ENCODE measurements at regions not wholly inside any gene's neighbourhood (a gene's known extent, or its start where the extent isn't known, plus 50 kb on each side); places are given as distances from the start of the nearest gene placed in this dataset.

GRCh38 chr9:116057371-116057770, 96.2 kb upstream of the PAPPA start:
- Histone ChIP-seq H3K9ac (ENCODE audit: low read length) (no peak overlapping the region), H3K27me3 (replicated peaks; ENCODE audit: insufficient read depth, low read length) (no peaks in the 10 kb centered on the region), H3K4me3 (ENCODE audit: low read length) (no peak overlapping the region), H3K9me3 (replicated peaks; ENCODE audit: insufficient read depth, low read length) (no peaks in the 10 kb centered on the region; the same call in 1 of the 2 replicates), H3K79me2 (ENCODE audit: low read length) (no peaks in the 10 kb centered on the region), H3F3A (ENCODE audit: insufficient read depth, low read length) (no peaks in the 10 kb centered on the region), H2AFZ (ENCODE audit: low read length) (no peak overlapping the region), H3K27ac (ENCODE audit: low read length) (no peak overlapping the region), H3K9me2 (replicated peaks; ENCODE audit: insufficient read depth, low read length) (no peaks in the 10 kb centered on the region), H4K20me1 (ENCODE audit: insufficient read depth, low read length) (no peaks in the 10 kb centered on the region), H3K4me1 (ENCODE audit: low read length) (no peaks in the 10 kb centered on the region), H3K36me3 (replicated peaks; ENCODE audit: insufficient read depth, low read length) (no peaks in the 10 kb centered on the region), H3K4me2 (ENCODE audit: low read depth, low read length) (no peak overlapping the region)
- DNase-seq, result no peak
- TF ChIP-seq EZH2 (optimal IDR thresholded peaks at IDR 0.05; ENCODE audit: low read depth, low read length) (no peak), EZH2phosphoT487 (IDR thresholded peaks at IDR 0.05; ENCODE audit: low read length) (no peak), CTCF (IDR thresholded peaks at IDR 0.05; ENCODE audit: low read length) (no peak)

- Histone ChIP-seq H3K9ac (ENCODE audit: low read length) (no peak overlapping the region), H3K27me3 (replicated peaks; ENCODE audit: insufficient read depth, low read length) (no peaks in the 10 kb centered on the region), H3K9me3 (replicated peaks; ENCODE audit: insufficient read depth, low read length) (no peaks in the 10 kb centered on the region; the same call in 1 of the 2 replicates), H3K27ac (ENCODE audit: low read length) (no peak overlapping the region), H3K79me2 (ENCODE audit: low read length) (no peaks in the 10 kb centered on the region), H3F3A (ENCODE audit: insufficient read depth, low read length) (no peaks in the 10 kb centered on the region), H3K36me3 (replicated peaks; ENCODE audit: insufficient read depth, low read length) (no peaks in the 10 kb centered on the region), H3K4me3 (ENCODE audit: low read length) (no peak overlapping the region), H2AFZ (ENCODE audit: low read length) (no peak overlapping the region), H3K4me1 (ENCODE audit: low read length) (no peaks in the 10 kb centered on the region), H3K9me2 (replicated peaks; ENCODE audit: insufficient read depth, low read length) (no peaks in the 10 kb centered on the region), H4K20me1 (ENCODE audit: insufficient read depth, low read length) (no peaks in the 10 kb centered on the region), H3K4me2 (ENCODE audit: low read depth, low read length) (no peak overlapping the region)
- DNase-seq, result no peak
- TF ChIP-seq EZH2phosphoT487 (IDR thresholded peaks at IDR 0.05; ENCODE audit: low read length) (no peak), CTCF (IDR thresholded peaks at IDR 0.05; ENCODE audit: low read length) (no peak), EZH2 (optimal IDR thresholded peaks at IDR 0.05; ENCODE audit: low read depth, low read length) (no peak)
These were observed 95.2 kb upstream of the PAPPA start for GRCh38 chr9:116058421-116058820.

GRCh38 chr9:116059466-116059865, 94.1 kb upstream of the PAPPA start:
- H3K9me3 ChIP-seq (replicated peaks; ENCODE audit: insufficient read depth, low read length), result no peaks in the 10 kb centered on the region; the same call in 1 of the 2 replicates
- no peak for TF ChIP-seq EZH2phosphoT487 (IDR thresholded peaks at IDR 0.05; ENCODE audit: low read length)
- TF ChIP-seq CTCF (IDR thresholded peaks at IDR 0.05; ENCODE audit: low read length), result no peak
- TF ChIP-seq EZH2 (optimal IDR thresholded peaks at IDR 0.05; ENCODE audit: low read depth, low read length), result no peak
- no peak overlapping the region for H3K27ac ChIP-seq (ENCODE audit: low read length)
- H3F3A ChIP-seq (ENCODE audit: insufficient read depth, low read length), result no peaks in the 10 kb centered on the region
- H3K9me2 ChIP-seq (replicated peaks; ENCODE audit: insufficient read depth, low read length), result no peaks in the 10 kb centered on the region
- no peak overlapping the region for H2AFZ ChIP-seq (ENCODE audit: low read length)
- no peaks in the 10 kb centered on the region for H3K4me1 ChIP-seq (ENCODE audit: low read length)
- no peak for DNase-seq
- no peaks in the 10 kb centered on the region for H3K36me3 ChIP-seq (replicated peaks; ENCODE audit: insufficient read depth, low read length)
- H3K9ac ChIP-seq (ENCODE audit: low read length), result no peak overlapping the region
- no peaks in the 10 kb centered on the region for H3K27me3 ChIP-seq (replicated peaks; ENCODE audit: insufficient read depth, low read length)
- H3K79me2 ChIP-seq (ENCODE audit: low read length), result no peaks in the 10 kb centered on the region
- no peak overlapping the region for H3K4me2 ChIP-seq (ENCODE audit: low read depth, low read length)
- H3K4me3 ChIP-seq (ENCODE audit: low read length), result no peak overlapping the region
- no peaks in the 10 kb centered on the region for H4K20me1 ChIP-seq (ENCODE audit: insufficient read depth, low read length)
